ENCODE measurements at regions not wholly inside any gene's neighbourhood (a gene's known extent, or its start where the extent isn't known, plus 50 kb on each side); places are given as distances from the start of the nearest gene placed in this dataset.

DNA sequence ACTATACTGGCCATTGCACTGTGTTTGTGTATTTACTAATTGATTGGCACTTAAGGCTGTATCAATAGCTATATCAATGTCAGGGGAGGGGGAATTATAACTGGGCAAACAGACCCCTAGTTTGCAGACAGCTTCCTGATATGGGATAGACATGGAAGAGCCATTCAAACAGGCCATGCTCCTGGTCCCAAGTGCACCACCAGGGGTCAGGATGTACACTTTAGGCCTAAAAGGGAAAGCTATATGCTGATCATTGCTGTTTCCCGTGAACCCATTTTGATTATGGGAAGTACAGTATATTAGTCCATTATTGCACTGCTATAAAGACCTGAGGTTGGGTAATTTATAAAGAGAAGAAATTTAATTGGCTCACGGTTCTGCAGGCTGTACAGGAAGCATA is 124.9 kb upstream of the BACE2 start:
- Mint-ChIP-seq H3K4me1 (ENCODE audit: low read depth) (no peaks in the 10 kb centered on the region), H3K36me3 (ENCODE audit: insufficient read depth) (no peaks in the 10 kb centered on the region), H3K4me3 (no peak overlapping the region)

GRCh38 chr21:41045534-41046268 is 122.3 kb upstream of the BACE2 start:
- H3K9me3 Mint-ChIP-seq = no peaks in the 10 kb centered on the region
- no peaks in the 10 kb centered on the region for H3K4me1 Mint-ChIP-seq (ENCODE audit: low read depth)
- H3K27me3 Mint-ChIP-seq (ENCODE audit: low read depth) = peaks cover 10% of the 10 kb centered on the region
- ATAC-seq (no peak), DNase-seq (no peak)
- no peaks in the 10 kb centered on the region for H3K36me3 Mint-ChIP-seq (ENCODE audit: insufficient read depth)
- H3K4me3 Mint-ChIP-seq = no peak overlapping the region

More for the DNA sequence above, 124.9 kb upstream of the BACE2 start:
- Mint-ChIP-seq H3K27me3 (ENCODE audit: low read depth) (peaks cover 8% of the 10 kb centered on the region), H3K9me3 (no peaks in the 10 kb centered on the region)
- DNase-seq = no peak
- no peak for ATAC-seq

GRCh38 chr21:41048145-41048544 is 119.8 kb upstream of the BACE2 start:
- DNase-seq (no peak), ATAC-seq (no peak)
- H3K27me3 Mint-ChIP-seq (ENCODE audit: low read depth) = peaks cover 8% of the 10 kb centered on the region
- H3K36me3 Mint-ChIP-seq (ENCODE audit: insufficient read depth) = no peaks in the 10 kb centered on the region
- no peaks in the 10 kb centered on the region for H3K4me1 Mint-ChIP-seq (ENCODE audit: low read depth)
- no peak overlapping the region for H3K4me3 Mint-ChIP-seq
- no peaks in the 10 kb centered on the region for H3K9me3 Mint-ChIP-seq

DNA sequence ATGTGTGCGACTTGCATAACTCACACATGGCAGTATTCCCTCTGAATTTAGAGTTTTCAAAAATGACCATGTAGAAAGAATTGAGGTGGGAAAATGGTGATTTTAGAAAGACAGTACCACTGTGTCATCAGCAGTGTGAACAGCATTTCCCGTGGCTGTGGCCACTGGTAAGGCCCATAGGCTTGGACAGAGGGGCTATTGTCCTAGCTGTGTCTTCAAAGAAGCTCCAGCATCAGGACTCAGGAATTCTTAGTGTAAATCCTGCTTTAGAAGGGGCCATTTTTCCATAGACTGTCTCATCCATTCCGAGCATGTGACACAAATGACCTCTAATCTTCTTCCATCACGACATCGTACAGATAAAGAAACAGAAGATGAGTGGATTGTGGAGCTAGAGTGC is 119.3 kb upstream of the BACE2 start:
- Mint-ChIP-seq H3K4me1 (ENCODE audit: low read depth) (no peaks in the 10 kb centered on the region), H3K27me3 (ENCODE audit: low read depth) (peaks cover 8% of the 10 kb centered on the region)

DNA sequence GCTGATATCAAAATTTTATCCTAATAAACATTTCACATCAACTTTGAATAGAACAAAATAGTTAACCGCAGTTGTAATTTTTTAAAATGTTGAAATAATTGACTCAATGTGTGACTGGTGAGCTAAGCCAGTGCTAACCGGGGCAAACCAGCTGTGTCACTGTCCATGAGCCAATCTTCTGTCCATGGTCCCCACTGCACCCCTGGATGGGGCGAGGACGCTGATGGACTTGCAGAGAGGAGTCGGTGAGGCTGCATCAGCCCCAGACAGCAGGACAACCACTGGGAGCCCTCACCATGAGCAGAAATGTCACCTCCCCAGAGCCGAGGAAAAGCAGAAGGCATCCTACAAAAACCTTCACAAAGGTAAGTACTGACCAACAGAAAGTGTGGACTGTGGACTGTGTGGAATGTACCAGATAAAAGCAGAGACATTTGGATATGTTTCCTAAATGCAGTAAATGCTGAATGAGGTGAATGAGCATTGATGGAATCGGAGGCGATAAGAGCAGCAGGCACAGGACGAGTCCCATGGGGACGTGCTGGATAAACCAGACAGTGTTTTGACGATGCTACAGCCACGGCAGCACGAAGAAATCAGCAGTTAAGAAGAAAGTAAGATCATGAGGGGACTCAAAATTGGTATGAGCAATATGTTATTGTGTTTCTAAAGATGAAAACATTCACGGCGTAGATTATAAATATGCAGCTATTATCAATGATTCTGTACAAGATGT is 115.0 kb upstream of the BACE2 start:
- H3K4me3 Mint-ChIP-seq = no peak overlapping the region
- DNase-seq (no peak), ATAC-seq (no peak)
- H3K36me3 Mint-ChIP-seq (ENCODE audit: insufficient read depth) = no peaks in the 10 kb centered on the region
- no peaks in the 10 kb centered on the region for H3K4me1 Mint-ChIP-seq (ENCODE audit: low read depth)
- peaks cover 8% of the 10 kb centered on the region for H3K27me3 Mint-ChIP-seq (ENCODE audit: low read depth)
- H3K9me3 Mint-ChIP-seq = no peaks in the 10 kb centered on the region

More for the DNA sequence above, 119.3 kb upstream of the BACE2 start:
- H3K36me3 Mint-ChIP-seq (ENCODE audit: insufficient read depth) = no peaks in the 10 kb centered on the region
- no peak for ATAC-seq
- no peak for DNase-seq
- no peaks in the 10 kb centered on the region for H3K9me3 Mint-ChIP-seq
- no peak overlapping the region for H3K4me3 Mint-ChIP-seq

- no peak for ATAC-seq
- Mint-ChIP-seq H3K4me1 (ENCODE audit: low read depth) (no peaks in the 10 kb centered on the region), H3K4me3 (no peak overlapping the region), H3K36me3 (ENCODE audit: insufficient read depth) (no peaks in the 10 kb centered on the region), H3K9me3 (no peaks in the 10 kb centered on the region), H3K27me3 (ENCODE audit: low read depth) (peaks cover 8% of the 10 kb centered on the region)
- no peak for DNase-seq
Observed at GRCh38 chr21:41054018-41054578, 113.9 kb upstream of the BACE2 start.

DNA sequence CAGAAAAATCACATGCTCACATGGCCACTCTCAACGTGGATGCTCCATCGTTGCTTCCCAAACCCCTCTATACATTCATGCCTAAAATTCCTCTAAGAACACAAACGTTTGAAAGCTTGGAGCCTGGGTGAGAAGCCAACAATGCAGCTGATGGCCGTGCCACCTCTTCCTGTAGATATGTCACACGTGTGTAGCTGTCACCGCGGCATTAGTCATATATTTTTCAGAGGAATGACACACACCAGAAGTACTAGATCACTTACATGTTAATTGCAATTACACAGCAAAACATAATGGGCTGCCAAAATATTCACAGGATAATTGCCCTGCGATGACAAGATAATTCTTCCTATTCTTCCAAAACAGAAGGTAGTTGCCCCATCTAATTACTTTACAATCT is 112.7 kb upstream of the BACE2 start:
- ATAC-seq (no peak), DNase-seq (no peak)
- Mint-ChIP-seq H3K4me1 (ENCODE audit: low read depth) (no peaks in the 10 kb centered on the region), H3K9me3 (no peaks in the 10 kb centered on the region), H3K36me3 (ENCODE audit: insufficient read depth) (no peaks in the 10 kb centered on the region), H3K4me3 (no peak overlapping the region), H3K27me3 (ENCODE audit: low read depth) (peaks cover 8% of the 10 kb centered on the region)

DNA sequence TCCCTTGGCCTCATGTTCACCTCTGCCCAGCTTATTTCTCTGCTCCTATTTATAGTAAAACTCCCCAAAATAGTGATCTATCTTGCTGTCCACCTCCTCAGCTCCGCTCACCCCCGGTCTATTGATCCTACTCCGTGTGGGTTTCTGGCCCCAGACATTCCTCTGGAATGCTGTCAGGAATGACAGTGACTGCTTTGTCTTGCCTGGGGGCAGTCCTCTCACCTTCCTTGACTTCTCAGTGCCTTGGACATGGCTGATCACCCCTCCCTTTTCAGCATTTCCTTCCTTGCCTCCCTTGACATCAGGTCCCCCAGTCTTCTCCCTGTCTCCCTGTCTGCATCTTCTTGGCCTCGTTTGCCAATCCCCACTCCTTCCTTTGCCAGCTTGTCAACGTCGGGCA is 108.1 kb upstream of the BACE2 start:
- ATAC-seq (no peak), DNase-seq (no peak)
- H3K36me3 Mint-ChIP-seq (ENCODE audit: insufficient read depth) = no peaks in the 10 kb centered on the region
- H3K9me3 Mint-ChIP-seq = no peaks in the 10 kb centered on the region
- no peaks in the 10 kb centered on the region for H3K4me1 Mint-ChIP-seq (ENCODE audit: low read depth)
- H3K27me3 Mint-ChIP-seq (ENCODE audit: low read depth) = peaks cover 12% of the 10 kb centered on the region
- H3K4me3 Mint-ChIP-seq = no peak overlapping the region

GRCh38 chr21:41061701-41062100 is 106.3 kb upstream of the BACE2 start:
- peaks cover 15% of the 10 kb centered on the region for H3K27me3 Mint-ChIP-seq (ENCODE audit: low read depth)
- H3K36me3 Mint-ChIP-seq (ENCODE audit: insufficient read depth) = no peaks in the 10 kb centered on the region

GRCh38 chr21:41064334-41064791 is 103.6 kb upstream of the BACE2 start:
- Mint-ChIP-seq H3K4me3 (no peak overlapping the region), H3K9me3 (no peaks in the 10 kb centered on the region), H3K36me3 (ENCODE audit: insufficient read depth) (no peaks in the 10 kb centered on the region), H3K27me3 (ENCODE audit: low read depth) (peaks cover 35% of the 10 kb centered on the region), H3K4me1 (ENCODE audit: low read depth) (peaks cover 12% of the 10 kb centered on the region)
- DNase-seq = no peak
- ATAC-seq = no peak

More at GRCh38 chr21:41061701-41062100, 106.3 kb upstream of the BACE2 start:
- DNase-seq (no peak), ATAC-seq (no peak)
- Mint-ChIP-seq H3K9me3 (no peaks in the 10 kb centered on the region), H3K4me1 (ENCODE audit: low read depth) (no peaks in the 10 kb centered on the region), H3K4me3 (no peak overlapping the region)

DNA sequence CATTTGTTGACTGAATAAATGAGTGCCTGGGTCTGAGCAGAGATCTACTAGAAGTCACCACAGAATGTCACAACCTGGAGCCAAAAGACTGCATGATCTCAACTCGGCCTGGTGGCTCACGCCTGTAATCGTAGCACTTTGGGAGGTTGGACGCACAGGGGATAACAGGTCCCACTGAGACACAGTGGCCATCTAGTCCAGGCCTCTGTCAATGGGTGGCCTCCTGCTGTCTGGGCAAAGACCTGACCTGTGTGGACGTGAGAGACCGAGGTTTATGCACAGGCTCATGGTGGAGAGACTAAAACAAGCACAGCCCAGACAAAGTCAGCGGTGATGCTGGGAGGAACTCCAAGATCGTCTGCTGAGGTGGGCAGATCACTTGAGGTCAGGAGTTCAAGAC is 103.0 kb upstream of the BACE2 start:
- H3K9me3 Mint-ChIP-seq = no peaks in the 10 kb centered on the region
- no peaks in the 10 kb centered on the region for H3K36me3 Mint-ChIP-seq (ENCODE audit: insufficient read depth)
- H3K27me3 Mint-ChIP-seq (ENCODE audit: low read depth) = peaks cover 36% of the 10 kb centered on the region
- DNase-seq (no peak), ATAC-seq (no peak)
- H3K4me3 Mint-ChIP-seq = no peak overlapping the region
- peaks cover 12% of the 10 kb centered on the region for H3K4me1 Mint-ChIP-seq (ENCODE audit: low read depth)

DNA sequence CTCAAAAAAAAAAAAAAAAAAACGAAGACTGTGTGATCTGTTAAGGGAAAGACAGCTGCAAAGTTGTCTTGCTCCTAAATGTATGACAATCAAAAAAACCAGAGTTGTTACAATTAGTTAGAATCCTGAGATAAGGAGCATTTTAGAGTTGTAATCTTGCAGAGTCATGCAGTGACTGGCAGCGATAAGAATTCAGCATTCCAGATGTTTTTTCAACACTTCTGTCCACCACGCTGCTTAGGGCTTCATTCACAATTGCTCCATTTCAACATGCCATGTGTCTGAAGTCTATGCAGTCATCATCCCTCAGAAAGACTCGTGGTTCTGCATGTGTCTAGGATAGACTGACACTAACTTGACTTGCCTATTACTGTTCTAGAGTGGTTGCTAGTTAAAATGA is 102.4 kb upstream of the BACE2 start:
- Mint-ChIP-seq H3K4me1 (ENCODE audit: low read depth) (peaks cover 12% of the 10 kb centered on the region), H3K27me3 (ENCODE audit: low read depth) (peaks cover 36% of the 10 kb centered on the region), H3K9me3 (no peaks in the 10 kb centered on the region), H3K36me3 (ENCODE audit: insufficient read depth) (no peaks in the 10 kb centered on the region), H3K4me3 (no peak overlapping the region)
- ATAC-seq (no peak), DNase-seq (no peak)

DNA sequence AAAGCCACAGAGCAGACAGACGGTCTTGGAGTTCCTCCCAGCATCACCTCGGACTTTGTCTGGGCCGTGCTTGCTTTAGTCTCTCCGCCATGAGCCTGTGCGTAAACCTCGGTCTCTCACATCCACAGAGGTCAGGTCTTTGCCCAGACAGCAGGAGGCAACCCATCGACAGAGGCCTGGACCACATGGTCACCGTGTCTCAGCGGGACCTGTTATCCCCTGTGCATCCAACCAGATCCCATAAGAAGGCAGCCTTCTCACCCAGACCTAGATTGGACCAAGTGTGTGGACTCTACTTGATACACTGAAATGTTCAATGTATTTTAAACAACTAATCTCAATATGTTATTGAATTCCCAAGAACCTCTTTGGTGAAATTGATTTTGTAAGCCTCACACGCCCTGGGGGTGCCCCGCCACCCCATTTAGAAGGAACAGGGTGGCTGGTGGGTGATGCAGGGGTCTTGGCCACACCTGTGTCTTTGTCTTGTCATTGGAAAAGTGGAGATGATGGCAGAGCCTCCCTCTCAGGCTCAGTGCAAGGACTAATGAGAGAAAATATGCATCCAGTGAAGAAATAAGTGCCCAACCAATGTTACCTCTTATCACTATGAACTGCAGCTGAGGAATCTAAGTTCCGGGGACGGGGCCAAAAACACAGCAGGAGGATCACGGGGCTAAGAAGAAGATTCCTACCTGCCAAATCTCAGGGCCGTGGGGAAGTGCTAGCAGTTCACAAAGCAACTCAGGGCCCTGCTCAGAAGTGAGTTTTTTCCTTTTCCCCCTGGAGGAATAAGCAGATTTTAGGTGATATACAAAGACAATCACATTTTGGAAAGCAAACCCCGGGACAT is 101.6 kb upstream of the BACE2 start:
- Mint-ChIP-seq H3K9me3 (no peaks in the 10 kb centered on the region), H3K36me3 (ENCODE audit: insufficient read depth) (no peaks in the 10 kb centered on the region), H3K27me3 (ENCODE audit: low read depth) (peaks cover 39% of the 10 kb centered on the region), H3K4me1 (ENCODE audit: low read depth) (peaks cover 12% of the 10 kb centered on the region), H3K4me3 (no peak overlapping the region)
- ATAC-seq (no peak), DNase-seq (no peak)

- peak overlapping the region; percentile 2 for H3K4me3 Mint-ChIP-seq
- DNase-seq (no peak), ATAC-seq (no peak)
- H3K27me3 Mint-ChIP-seq (ENCODE audit: low read depth) = peaks cover 39% of the 10 kb centered on the region
- no peaks in the 10 kb centered on the region for H3K36me3 Mint-ChIP-seq (ENCODE audit: insufficient read depth)
- peaks cover 12% of the 10 kb centered on the region for H3K4me1 Mint-ChIP-seq (ENCODE audit: low read depth)
- no peaks in the 10 kb centered on the region for H3K9me3 Mint-ChIP-seq
Observed at GRCh38 chr21:41067709-41068108, 100.3 kb upstream of the BACE2 start.

Measured in activated T-cell treated with anti-CD3 and anti-CD28 coated beads, Interleukin-2, amount 50 U/mL, for 4 hours (primary cell).